ENCODE measurements at regions not wholly inside any gene's neighbourhood (a gene's known extent, or its start where the extent isn't known, plus 50 kb on each side); places are given as distances from the start of the nearest gene placed in this dataset.

DNA sequence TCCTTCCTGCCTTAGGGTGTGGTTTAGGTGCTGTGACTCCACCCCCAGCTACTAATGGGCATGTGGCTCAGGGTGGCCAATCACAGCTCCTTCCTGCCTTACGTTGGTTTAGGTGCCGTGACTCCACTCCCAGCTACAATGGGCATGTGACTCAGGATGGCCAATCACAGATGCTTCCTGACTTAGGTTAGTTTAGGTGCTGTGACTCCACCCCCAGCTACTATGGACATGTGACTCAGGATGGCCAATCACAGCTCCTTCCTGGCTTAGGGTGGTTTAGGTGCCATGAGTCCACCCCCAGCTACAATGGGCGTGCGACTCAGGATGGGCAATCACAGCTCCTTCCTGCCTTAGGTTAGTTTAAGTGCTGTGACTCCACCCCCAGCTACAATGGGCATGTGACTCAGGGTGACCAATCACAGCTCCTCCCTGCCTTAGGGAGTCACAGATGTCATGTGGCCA lies 163.9 kb downstream of the TBX5 start:
- in situ Hi-C loops (cut with MboI): no loop called here
- BruUV-seq (replicated peaks): no TSS peak
- POLR2A ChIA-PET: no interaction called here

More for the DNA sequence above, 163.9 kb downstream of the TBX5 start:
- intact Hi-C loops (cut with micrococcal nuclease; ENCODE audit: unreplicated experiment): no loop called here
- no peak for ATAC-seq
- peak; percentile 8 for DNase-seq (ENCODE audit: low read depth, low spot score)
- H3K4me1 ChIP-seq (ENCODE audit: control insufficient read depth, insufficient read depth, low read length): no peaks in the 10 kb centered on the region
- H2AFZ ChIP-seq (ENCODE audit: control insufficient read depth, low read depth, low read length): no peak overlapping the region
- no peak overlapping the region for H3K9ac ChIP-seq (ENCODE audit: control insufficient read depth, insufficient read depth, low read length)
- ChIA-PET SMC1A (ENCODE audit: uncharacterized antibody, unreplicated experiment) (no interaction called here), CTCF (interaction anchor here (1.3 kb wide), 1 partner anchor 11 kb away, joined by 4 read pairs; no protein-coding TSS in a partner anchor), RAD21 (ENCODE audit: unreplicated experiment) (no interaction called here)
- TF ChIP-seq, protein P1, sequence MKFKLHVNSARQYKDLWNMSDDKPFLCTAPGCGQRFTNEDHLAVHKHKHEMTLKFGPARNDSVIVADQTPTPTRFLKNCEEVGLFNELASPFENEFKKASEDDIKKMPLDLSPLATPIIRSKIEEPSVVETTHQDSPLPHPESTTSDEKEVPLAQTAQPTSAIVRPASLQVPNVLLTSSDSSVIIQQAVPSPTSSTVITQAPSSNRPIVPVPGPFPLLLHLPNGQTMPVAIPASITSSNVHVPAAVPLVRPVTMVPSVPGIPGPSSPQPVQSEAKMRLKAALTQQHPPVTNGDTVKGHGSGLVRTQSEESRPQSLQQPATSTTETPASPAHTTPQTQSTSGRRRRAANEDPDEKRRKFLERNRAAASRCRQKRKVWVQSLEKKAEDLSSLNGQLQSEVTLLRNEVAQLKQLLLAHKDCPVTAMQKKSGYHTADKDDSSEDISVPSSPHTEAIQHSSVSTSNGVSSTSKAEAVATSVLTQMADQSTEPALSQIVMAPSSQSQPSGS (IDR thresholded peaks at IDR 0.05; ENCODE audit: low read length): no peak
- TF ChIP-seq ZBTB4 (CRISPR knock-in tag; IDR thresholded peaks at IDR 0.05) (no peak), SMARCA5 (IDR thresholded peaks at IDR 0.05) (no peak), NFYB (IDR thresholded peaks at IDR 0.05; ENCODE audit: insufficient read depth, low read depth, low read length) (0 out of 2 replicates have a peak, but pooled peaks have one; percentile 19), CHD2 (IDR thresholded peaks at IDR 0.05; ENCODE audit: borderline replicate concordance, low read depth, low read length) (no peak), ZNF622 (IDR thresholded peaks at IDR 0.05) (no peak), MXI1 (IDR thresholded peaks at IDR 0.05; ENCODE audit: low read depth, low read length) (no peak), KLF5 (IDR thresholded peaks at IDR 0.05; ENCODE audit: partially characterized antibody) (no peak), NR2C2 (IDR thresholded peaks at IDR 0.05; ENCODE audit: borderline replicate concordance, control insufficient read depth, insufficient read length, low read depth) (no peak)
- TF ChIP-seq, protein P2, sequence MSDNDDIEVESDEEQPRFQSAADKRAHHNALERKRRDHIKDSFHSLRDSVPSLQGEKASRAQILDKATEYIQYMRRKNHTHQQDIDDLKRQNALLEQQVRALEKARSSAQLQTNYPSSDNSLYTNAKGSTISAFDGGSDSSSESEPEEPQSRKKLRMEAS (IDR thresholded peaks at IDR 0.05; ENCODE audit: low read depth, low read length): no peak
- TF ChIP-seq, protein P3, sequence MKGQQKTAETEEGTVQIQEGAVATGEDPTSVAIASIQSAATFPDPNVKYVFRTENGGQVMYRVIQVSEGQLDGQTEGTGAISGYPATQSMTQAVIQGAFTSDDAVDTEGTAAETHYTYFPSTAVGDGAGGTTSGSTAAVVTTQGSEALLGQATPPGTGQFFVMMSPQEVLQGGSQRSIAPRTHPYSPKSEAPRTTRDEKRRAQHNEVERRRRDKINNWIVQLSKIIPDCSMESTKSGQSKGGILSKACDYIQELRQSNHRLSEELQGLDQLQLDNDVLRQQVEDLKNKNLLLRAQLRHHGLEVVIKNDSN (IDR thresholded peaks at IDR 0.05; ENCODE audit: borderline replicate concordance, extremely low read length, insufficient read depth, low read depth, low read length): peak; percentile 15
- TF ChIP-seq, protein P4, sequence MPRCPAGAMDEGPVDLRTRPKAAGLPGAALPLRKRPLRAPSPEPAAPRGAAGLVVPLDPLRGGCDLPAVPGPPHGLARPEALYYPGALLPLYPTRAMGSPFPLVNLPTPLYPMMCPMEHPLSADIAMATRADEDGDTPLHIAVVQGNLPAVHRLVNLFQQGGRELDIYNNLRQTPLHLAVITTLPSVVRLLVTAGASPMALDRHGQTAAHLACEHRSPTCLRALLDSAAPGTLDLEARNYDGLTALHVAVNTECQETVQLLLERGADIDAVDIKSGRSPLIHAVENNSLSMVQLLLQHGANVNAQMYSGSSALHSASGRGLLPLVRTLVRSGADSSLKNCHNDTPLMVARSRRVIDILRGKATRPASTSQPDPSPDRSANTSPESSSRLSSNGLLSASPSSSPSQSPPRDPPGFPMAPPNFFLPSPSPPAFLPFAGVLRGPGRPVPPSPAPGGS (IDR thresholded peaks at IDR 0.05; ENCODE audit: borderline replicate concordance, insufficient read depth, low read depth, low read length, poor library complexity, severe bottlenecking): peak; percentile 95
- H3K36me3 ChIP-seq (ENCODE audit: control insufficient read depth in 2 of 2, insufficient read depth in 2 of 2, low read length in 1 of 2): no peaks in the 10 kb centered on the region
- H3K4me2 ChIP-seq (ENCODE audit: control insufficient read depth, insufficient read depth): no peak overlapping the region
- H3K4me3 ChIP-seq: no peak overlapping the region
- 51% methylated on average over 4 of the region's 4 CpGs for WGBS (ENCODE audit: insufficient coverage, insufficient replicate concordance, low lambda C conversion rate, missing lambda C conversion rate)
- no peak overlapping the region for H3K27ac ChIP-seq (ENCODE audit: control insufficient read depth, insufficient read depth)
- no peaks in the 10 kb centered on the region for H3K27me3 ChIP-seq (replicated peaks in 1 of 2; ENCODE audit: control insufficient read depth in 2 of 2, insufficient read depth in 2 of 2, low read length in 1 of 2)
- H3K9me3 ChIP-seq (replicated peaks; ENCODE audit: control insufficient read depth, insufficient read depth, low read length): no peaks in the 10 kb centered on the region
- no peaks in the 10 kb centered on the region for H3K79me2 ChIP-seq (ENCODE audit: control insufficient read depth, insufficient read depth, low read length)
- no peak for FAIRE-seq
- no peaks in the 10 kb centered on the region for H4K20me1 ChIP-seq (ENCODE audit: control insufficient read depth, insufficient read depth)

Data from GM12878 (cell line).